IPS DF 4.7 (cell line): ENCODE measurements at regions not wholly inside any gene's neighbourhood (a gene's known extent, or its start where the extent isn't known, plus 50 kb on each side); places are given as distances from the start of the nearest gene placed in this dataset.

Experiments
- DNase-seq: peaks from one replicate; pipeline ENCODE4 v3.0.0-alpha.2; 2013; ENCODE audit warnings: low spot score; ENCODE audit errors: extremely low read depth

DNA sequence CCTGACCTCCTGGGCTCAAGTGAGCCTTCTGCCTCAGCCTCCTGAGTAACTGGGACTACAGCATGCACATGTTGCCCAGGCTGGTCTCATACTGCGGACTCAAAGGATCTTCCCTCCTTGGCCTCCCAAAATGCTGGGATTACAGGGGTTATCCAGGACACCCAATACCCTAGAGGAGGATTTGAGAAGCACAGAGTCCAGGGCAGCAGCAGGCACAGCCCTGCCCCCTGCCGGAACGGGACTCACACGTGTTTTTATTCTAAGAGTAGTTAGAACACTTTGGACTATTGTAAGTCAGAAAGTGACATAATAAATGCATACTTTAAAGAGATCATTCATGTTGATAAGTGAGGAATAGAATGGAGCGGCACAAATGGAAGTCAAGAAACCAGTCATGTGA lies 80.2 kb downstream of the C6orf118 start:
- no peak for DNase-seq

DNA sequence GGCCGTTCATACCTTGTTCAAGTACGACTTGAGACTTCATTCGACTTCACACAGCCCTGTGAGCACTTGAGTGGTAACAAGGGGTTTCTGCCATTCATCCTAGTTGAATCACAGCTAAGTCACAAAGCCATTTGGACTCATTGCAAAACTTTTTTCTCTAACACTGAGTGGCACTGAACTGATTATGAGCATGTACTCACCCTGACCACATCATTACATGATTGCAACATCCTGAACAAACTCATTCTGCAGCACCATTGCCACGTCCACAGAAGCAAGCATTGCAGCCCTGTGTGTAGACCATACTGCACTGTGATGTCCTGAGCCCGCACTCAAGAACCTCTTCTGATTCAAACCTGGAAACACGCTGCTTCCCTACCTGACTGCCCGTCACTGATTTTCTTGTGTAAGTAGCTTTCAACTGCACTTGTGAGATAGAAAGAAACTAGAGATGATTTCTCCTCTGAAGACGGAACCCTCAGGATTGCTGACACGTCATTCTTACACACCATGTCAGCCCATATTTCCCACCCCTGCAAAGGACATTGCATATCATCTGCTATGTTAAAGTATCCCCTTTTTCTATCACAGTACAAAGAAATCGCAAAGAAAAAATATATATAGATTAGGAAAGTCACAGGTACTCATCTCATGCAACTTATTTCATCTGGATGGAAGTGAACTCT lies 81.6 kb downstream of the C6orf118 start:
- no peak for DNase-seq

DNA sequence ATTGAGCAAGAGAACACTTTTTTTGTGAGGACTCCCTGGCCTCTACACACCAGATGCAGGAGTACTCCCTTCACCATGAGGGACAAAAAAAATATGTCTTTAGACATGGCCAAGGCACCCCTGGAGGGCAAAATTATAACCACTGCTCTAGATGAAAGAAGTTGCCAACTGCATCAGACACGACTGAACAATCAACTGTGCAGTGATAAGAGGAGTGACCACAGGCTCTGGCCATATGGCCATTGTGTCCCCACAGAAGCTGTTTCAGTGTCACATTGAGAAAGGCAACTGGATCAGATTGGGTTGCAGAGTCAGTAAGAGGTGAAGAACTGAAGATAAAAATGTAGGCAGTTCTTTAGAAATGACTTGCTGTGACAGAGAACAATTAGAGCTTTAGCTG lies 85.7 kb downstream of the C6orf118 start:
- DNase-seq, result no peak

DNA sequence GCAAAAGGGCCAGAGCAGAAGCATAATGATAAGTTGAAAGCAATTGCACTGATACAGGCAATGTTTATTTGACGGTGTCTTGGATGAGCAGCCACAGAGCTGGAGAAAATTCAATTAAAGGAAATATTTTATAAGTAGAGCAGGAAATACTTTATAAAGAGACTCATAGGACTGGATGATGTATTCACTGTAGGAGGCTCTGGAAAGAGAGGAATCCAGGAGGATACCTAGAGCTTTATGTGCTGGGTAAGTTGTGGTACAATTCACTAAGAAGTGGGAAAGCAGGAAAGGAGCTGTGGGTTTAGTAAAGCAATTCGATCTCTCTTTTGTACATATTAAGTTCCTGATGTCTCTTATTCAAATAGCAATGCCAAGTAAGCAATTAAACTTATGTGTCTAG lies 86.3 kb downstream of the C6orf118 start:
- no peak for DNase-seq

DNA sequence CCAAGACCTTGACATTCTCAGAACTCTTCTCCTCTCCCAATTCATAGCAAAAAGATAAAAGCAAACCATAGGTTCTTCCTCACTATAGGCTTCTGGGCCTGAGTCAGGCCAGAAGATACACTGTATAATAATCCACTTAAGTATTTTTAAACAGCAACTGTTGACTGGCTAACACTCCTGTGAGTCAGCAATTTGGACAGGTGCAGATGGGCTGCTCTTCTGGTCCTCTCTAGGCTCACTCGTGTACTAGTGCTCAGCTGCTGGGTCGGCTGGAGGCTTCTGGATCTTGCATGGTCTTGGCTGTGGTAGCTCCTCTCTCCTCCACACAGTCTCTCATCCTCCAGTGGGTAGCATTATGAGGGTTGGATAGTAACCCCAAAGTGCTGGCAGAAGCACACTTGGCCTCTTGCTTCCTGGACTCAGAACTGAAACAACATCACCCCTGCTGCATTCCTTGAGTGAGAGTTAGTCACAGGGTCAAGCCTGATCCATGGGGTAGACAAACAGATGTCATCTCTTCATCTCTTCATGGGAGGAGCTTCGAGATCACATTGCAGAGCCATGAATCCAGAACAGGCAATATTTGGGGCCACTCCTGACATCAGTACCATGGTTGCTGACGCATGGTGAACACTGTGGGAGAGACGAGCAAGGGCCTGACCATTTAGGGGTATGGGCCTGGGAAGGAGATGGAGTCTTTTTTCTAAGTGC lies 86.9 kb downstream of the C6orf118 start:
- DNase-seq, result no peak

DNA sequence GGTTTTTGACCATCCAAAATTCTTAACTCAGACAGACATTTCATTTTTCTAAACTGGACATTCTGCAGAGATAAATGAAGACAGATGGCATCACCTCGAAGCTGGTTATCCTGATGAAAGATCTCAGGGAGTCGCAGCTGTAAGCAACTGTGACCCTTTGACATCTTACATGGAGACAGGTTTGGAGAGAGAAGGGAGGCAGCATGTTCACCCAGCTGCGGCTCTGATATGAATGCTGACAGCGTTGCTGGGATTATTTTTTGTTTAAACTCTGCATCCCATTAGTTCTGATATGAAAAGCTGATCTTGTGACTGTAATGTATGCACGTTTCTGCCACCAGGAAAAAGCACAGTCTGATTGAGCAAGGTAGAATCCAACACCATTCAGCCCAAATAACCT lies 89.4 kb downstream of the C6orf118 start:
- no peak for DNase-seq

DNA sequence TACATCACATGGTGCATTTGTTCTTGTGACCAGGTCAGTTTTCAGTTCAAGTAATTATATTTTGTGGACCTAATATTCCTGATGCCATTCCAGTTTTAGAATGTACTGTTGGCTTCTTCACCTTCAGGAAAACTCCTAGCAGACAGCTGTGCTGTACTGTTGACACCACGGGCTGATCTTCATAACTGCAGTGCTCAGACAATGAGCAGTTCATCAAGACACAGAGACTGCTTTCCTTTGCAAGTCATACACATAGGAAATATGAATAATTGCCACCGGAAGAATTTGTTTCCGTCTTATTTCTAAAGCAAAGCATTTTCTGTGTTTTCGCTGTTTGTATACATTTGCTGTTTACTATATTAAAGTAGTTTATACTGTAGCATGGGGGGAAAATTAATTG lies 89.8 kb downstream of the C6orf118 start:
- DNase-seq, result no peak

DNA sequence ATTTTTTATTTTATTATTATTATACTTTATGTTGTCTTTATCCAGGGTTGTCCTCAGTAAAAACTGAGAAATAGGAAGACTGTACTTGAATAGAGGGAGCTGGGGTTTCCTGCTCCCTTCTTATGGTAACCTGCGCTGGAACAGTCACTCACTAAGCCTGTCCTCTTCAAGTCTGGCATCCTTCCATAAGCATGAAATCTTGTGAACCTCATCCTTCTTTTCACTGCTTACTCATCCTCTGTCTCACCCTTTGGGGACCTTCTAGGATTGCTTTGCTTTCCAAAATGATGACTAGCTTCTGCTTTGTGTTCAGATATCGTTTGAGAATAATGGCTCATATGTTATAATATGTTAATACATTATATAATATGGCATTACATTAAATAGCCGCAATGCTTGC lies 90.6 kb downstream of the C6orf118 start:
- DNase-seq, result no peak

DNA sequence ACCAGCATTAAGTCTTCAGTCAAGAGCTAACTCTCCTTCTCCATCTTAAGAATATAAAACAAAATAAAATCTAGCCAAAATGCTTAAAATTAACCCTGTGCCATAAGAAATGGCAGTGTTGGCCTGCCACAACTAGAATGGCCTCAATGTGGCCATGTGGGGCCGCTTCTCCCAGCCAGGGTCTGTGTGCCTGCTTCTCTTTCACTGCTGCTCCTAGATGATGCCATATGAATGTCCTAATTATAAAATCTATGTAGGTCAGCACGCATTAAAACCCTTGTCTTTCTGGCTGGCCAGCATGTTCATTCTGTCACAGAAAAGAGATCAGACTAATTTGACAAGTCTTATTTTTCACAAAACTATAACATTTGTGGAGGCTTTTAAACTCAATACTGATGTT lies 102.6 kb downstream of the C6orf118 start:
- DNase-seq, result no peak

DNA sequence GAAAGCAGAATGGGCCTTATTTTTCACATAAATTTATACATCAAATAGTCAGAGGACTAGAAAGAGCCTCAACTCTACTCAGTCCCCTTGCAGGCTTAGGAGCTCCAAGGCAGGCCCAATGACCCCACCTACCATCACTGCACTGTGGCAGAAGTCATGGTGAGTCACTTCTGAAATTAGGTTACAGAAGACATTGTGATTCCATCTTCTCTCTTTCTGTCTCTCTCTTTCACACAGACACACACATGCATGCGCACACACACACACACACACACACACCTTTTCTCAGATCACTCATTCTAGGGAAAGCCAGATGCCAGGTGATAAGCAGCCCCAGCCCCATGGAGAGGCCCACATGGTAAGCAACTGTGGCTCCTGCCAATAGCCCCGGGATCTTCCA lies 103.8 kb downstream of the C6orf118 start:
- no peak for DNase-seq

DNA sequence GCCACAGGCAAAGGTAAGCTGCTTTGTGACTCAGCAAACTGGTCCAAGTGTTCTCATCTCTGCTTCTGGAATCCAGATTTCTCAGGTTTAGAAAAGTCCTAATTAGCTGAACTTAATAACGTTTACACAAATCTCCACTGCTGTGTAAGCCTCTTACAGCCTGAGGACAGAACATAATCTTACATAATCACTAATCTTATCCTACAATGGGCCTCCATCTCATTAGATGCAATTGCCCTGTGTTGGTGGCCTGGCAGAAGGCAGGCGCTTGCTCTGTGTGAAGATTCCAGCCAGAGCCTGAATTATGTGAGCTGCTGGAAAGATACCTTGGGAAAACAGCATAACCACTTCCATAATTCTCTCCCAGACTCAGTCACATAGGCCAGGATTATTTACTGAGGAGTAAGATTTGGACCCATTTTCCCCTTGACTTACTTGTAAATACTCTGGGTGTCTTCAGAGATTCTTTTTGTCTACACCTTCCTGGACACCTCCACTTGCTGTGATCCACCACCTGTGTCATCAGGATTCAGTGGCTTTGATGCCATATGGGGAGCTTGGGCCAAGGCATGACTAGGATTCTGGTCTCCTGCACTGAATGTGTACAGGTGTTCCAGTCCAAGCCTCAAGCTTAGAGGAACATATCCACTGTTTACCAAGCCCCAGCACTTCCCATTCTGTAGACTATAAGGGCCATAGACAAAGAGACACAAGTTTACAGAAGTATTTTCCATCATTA lies 104.4 kb downstream of the C6orf118 start:
- DNase-seq, result no peak

DNA sequence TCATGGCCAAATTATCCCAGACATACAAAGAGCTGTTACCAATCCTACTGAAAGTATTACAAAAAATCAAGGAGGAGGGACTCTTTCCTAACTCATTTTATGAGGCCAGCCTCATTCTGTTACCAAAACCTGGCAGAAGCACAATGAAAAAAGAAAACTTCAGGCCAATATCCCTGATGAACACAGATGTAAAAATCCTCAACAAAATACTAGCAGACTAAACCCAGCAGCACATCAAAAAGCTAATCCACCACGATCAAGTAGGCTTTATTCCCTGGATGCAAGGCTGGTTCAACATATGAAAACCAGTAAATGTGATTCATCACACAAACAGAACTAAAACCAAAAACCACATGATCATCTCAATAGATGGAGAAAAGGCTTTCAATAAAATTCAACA lies 109.2 kb downstream of the C6orf118 start:
- DNase-seq, result no peak

DNA sequence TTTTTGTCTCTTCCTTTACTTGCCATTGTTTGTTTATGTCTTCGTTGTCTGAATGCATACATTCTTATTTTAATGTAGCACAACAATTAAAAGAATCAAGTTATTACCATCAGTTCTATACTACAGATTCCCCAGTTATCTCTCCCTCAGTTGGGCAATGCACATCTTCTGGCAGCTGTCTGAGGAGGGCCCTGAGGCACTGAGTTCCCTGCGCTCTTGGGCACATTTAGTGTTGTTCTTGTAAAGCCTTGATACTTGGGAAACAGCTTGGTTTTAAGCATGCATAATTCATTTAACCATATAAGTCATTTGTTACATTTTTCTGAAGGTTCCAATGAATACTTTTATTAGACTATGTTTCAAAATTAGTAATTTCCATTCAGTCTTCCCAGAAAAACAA lies 117.9 kb downstream of the C6orf118 start:
- no peak for DNase-seq

DNA sequence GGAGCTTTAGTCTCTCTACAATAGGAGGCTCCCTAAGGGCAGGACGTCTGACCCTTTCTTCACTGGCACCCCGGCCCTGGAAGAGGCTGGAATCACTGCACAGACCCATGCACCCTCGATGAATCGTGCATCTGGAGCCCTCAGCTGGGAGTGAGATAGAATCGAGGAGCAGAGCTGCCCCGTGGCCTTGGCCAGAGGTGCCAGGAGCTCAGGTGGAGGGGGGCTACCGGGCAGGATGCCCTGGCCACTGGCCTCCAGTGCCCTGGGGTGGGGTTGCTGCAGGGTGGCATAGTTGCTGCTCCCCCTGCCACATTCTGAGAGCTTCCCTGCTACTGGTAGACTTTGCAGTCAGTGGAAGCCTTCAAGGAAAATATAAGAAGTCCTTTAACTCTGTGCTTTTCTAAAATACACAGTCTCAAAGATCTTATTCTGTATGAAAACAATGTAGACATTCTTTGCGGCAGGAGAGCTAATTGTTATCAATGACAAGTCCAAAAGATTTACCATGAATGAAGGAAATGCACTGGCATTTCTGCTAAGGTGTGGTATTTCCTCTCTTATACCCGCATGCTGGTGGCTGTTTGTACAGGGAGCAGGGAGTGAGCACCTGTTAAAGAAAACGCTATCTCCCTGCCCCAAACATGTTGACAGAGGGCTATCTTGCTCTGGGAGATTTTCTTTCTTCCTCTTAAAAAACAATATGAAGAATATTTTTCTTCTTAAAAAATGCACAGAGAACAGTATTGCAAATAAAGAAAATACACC lies 122.8 kb downstream of the C6orf118 start:
- DNase-seq, result no peak

DNA sequence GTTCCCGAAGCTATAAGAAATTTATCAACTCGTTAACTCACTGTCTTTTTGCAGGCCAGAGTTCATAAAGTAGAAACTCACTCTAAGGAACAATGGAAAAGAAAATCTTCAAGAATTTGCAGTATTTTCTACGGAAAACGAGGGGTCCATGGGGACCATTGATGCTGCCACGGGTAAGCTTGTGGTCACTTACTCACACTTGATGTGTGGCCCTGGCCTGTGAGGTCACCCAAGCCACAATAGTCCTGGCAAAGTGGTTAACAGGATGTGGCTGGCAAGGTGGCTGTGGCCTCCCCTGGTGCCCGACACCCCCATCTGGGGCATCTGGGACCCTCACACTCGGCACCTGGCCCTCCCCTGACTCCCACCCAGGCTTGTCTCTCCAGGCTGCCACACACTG lies 123.4 kb downstream of the C6orf118 start:
- DNase-seq, result no peak

DNA sequence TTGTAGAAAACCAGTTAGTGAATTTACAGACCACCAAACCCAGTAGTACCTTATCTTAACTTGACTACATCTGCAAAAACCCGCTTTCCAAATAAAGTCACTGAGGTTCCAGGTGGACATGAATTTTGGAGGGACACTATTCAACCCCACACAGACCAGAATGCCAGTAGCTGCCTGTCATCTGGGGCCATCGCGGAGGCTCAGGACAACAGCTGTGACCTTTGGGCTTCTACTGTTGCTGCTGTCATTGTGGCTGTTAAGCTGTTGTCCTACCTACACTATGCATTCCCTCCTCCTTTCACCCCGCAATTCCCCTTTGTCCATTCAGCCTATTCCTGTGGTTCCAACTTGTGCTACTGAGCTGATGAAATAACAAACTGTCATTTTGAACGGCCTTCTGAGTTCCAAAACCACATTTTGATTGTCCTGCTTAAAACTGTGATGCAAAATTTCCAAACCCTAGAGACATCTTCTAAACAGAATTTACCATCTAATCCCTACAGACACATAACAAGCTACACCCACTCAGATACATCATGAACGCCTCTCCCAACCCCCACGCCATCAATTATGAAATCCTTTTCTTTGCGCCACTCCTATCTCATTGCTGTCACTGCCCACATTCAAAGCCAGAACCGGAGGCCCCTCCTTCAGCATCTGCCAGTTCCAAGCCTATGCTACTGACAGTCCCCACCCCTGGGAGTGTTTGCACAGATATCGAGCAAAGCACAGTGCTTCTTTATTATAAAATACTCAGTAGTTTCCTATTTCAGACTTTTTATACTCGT lies 125.0 kb downstream of the C6orf118 start:
- DNase-seq, result no peak

DNA sequence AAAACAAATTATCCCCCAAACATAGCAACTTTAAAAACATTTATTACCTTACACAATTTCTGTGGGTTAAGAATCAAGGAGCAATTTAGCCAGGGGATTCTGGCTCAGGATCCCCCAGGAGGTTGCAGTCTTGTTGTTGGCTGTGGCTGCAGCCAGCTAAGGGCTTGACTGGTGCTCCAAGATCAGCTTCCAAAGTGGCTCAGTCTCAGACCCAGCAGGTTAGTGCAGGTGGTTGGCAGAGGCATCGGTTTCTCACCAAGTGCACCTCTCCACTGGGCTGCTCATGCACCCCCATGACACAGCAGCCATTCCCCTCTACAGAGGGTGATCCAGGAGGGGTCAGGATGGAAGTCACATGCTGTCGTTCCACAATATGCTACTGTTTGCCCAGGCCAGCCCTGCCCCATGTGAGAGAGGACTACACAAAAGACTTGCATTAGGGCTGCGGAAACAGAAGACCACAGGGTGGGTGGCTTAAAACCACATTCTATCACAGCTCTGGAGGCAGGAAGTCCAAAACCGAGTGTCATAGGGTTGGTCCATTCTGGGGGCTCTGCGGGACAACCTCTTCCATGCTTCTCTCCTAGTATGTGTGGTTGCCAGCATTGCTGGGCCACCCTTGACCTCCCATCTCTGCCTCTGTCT lies 125.8 kb downstream of the C6orf118 start:
- no peak for DNase-seq

DNA sequence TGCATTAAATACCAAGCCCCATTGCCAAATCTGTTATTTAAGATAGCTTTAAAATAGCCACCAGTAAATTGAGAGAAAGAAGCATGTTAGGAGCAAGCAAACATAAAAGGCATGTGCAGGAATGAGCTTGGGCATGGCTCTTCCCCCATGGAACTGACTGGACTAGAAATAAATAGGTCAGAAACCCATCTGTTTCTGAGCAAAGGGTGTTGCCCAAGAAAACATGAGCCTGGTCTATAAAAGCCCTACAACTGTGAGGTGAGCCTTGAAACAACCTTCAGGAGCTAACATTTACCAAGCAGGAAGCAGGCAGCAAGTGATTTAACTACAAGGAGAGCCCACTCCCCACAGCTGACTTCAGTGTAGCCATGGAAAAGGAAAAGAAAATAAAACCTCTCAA lies 126.3 kb downstream of the C6orf118 start:
- DNase-seq, result no peak

DNA sequence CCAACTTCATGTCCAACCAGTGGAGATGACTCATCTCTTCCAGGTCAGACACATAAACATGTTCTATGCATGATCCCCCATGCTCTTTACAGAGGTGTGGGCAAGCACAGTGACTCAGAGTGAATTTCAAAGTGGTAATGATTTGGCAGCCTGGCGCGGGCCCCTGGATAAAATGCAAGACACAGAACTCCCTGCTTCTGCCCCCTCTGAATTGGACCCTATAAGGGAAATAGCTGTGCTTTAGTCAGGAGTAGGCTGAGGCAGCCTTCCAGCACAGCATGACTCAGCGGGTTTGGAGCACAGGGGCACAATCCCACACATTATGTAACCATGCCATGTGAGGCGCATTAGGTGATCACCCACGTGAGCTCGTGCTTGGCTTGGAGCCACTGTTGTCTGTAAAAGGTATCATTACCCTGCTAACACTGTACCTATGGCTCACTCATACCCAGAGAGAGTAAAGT lies 127.4 kb downstream of the C6orf118 start:
- DNase-seq, result no peak

DNA sequence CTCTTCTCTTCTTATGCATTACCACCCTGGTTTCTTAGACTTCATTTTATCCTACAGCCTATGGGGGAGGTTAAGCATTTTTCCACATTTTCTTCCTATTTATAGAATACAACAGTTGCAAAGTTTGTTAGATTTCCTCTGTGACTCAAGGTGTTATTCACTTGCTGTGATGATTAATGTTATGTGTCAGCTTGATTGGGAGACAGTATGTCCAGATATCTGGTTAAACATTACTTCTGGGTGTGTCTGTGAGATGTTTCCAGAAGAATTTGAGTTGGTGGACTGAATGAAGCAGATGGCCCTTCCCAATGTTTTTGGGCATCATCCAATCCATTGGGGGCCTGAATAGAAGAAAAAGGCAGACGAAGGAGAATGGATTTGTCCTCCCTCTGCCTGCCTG lies 131.3 kb downstream of the C6orf118 start:
- DNase-seq, result no peak
